Heart left ventricle (tissue), 16 donors: ENCODE measurements at regions not wholly inside any gene's neighbourhood (a gene's known extent, or its start where the extent isn't known, plus 50 kb on each side); places are given as distances from the start of the nearest gene placed in this dataset.

ENCODE experiments used
- ATAC-seq, 4 donors: fragments of 200-7000 bp; cut with Tn5 transposase; one replicate each; pipeline ENCODE4 v1.9.1; 2020 to 2022; ENCODE audit warnings: moderate library complexity in 4 of 4, mild to moderate bottlenecking in 3 of 4, moderate number of reproducible peaks in 1 of 4
- DNase-seq, 5 donors: peaks; one replicate each; pipeline ENCODE4 v3.0.0-alpha.2; 2020
- H3K27ac ChIP-seq, 12 donors: fragments of 200-600 bp; sonication (generic) in 4 of 12; one replicate each; pipeline versions ENCODE4 v1.5.0 to v1.8.0; 2016 to 2022; ENCODE audit warnings: mild to moderate bottlenecking in 2 of 12
- H3K27me3 ChIP-seq, 9 donors: fragments of 200-600 bp; sonication (generic) in 2 of 9; one replicate each; pipeline versions ENCODE4 v1.5.1 to v1.8.0; 2016 to 2022; ENCODE audit warnings: mild to moderate bottlenecking in 3 of 9
- H3K36me3 ChIP-seq, 9 donors: fragments of 200-600 bp; sonication (generic) in 2 of 9; one replicate each; pipeline versions ENCODE4 v1.5.0 to v1.8.0; 2018 to 2022; ENCODE audit warnings: mild to moderate bottlenecking in 2 of 9
- H3K4me1 ChIP-seq, 12 donors: fragments of 200-600 bp; sonication (generic) in 4 of 12; one replicate each; pipeline versions ENCODE4 v1.5.0 to v1.8.0; 2016 to 2022; ENCODE audit warnings: mild to moderate bottlenecking in 3 of 12
- H3K4me3 ChIP-seq, 12 donors: fragments of 200-600 bp; sonication (generic) in 4 of 12; one replicate each; pipeline versions ENCODE4 v1.5.0 to v1.8.0; 2017 to 2022; ENCODE audit warnings: mild to moderate bottlenecking in 9 of 12, moderate library complexity in 4 of 12
- H3K9me3 ChIP-seq, 12 donors: fragments of 200-600 bp; sonication (generic) in 4 of 12; one replicate each; pipeline versions ENCODE4 v1.5.0 to v1.8.0; 2016 to 2022; ENCODE audit warnings: mild to moderate bottlenecking in 1 of 12
- POLR2A ChIP-seq, 2 donors: fragments of 450-650 bp; IDR thresholded peaks; one replicate each; pipeline ENCODE4 v1.6.1; 2017; ENCODE audit warnings: antibody characterized with exemption in 2 of 2, mild to moderate bottlenecking in 2 of 2, moderate library complexity in 2 of 2
- WGBS, 4 donors: extraction: QIAGEN DNeasy Blood & Tissue Kit in 2 of 4; methylation state at CpG; one replicate each; pipeline versions ENCODE4 v1.1.5 to v1.1.7; 2013 to 2018; 5-methylcytosine and 5-hydroxymethylcytosine counted together
- intact Hi-C, 10 donors: fragments of 100-400 bp; cut with DNase I; formaldehyde crosslinking; loops; one replicate each; pipeline versions ENCODE4 v1.11.1 to v1.14.2; 2022
- TF ChIP-seq, protein P1 (sequence below), 12 donors: fragments of 200-600 bp; sonication (generic) in 4 of 12; IDR thresholded peaks; one replicate each; pipeline versions ENCODE4 v1.5.0 to v1.8.0; 2018 to 2022; ENCODE audit warnings: antibody characterized with exemption in 12 of 12, mild to moderate bottlenecking in 5 of 12
- donor health status: ischemic (EF 13 %, LVEDD 7.1; RV severe dilation, severe dysfunction).
- donor health status: healthy with polysubstance abuse.
- donor health status: DM: no; HTN: yes; CAD: no.
- donor health status: DM: no; HTN: no; CAD: no.
- donor health status: ischemic (EF 25% LVEDD 6.9; RV normal size, moderate dysfunction).
- donor health status: ischemic (EF 25% LVEDD 5.7; RV mildly dilated, moderate dysfunction).
- donor health status: healthy.
- donor health status: DM: yes; HTN: yes; CAD: no.
- donor health status: ischemic (EF 35%, LVEDD 5.7; RV mildly dilated, moderate dysfunction).
- donor health status: nonischemic (EF 11% LVEDD 7.7; RV severe dilation, severe dysfunction).
- donor health status: DM: yes; HTN: yes; CAD: no.
- donor health status: PGD.
- donor health status: ischemic (EF 29% LVEDD 5.4; RV normal size, mild dysfunction).
- donor health status: nonischemic (EF 23%, LVEDD 6.1; RV moderate dilation, normal function).

DNA sequence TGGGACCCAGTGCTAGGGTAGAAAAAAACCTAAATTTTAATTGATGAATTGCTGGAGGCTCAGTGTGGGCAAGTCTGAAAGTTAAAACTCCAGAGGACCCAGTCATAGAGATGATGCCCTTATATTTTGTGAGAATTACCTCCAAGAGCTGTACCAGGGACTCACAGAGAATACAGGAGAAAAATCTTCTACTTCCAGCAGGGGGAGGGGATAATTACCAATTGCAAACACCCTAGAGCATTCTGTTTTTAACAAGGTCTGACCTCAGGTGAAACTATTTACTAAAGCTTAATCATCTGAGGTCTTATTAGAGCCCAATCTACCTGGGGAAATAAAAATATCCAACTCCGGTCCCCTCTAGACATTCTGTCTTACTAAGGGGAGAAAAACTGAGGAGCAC, 994.7 kb upstream of the MIR17HG start:
- WGBS, 4 donors = 79 to 93% (median 85%) methylated on average over 1 of the region's 1 CpG
- TF ChIP-seq, protein P1, sequence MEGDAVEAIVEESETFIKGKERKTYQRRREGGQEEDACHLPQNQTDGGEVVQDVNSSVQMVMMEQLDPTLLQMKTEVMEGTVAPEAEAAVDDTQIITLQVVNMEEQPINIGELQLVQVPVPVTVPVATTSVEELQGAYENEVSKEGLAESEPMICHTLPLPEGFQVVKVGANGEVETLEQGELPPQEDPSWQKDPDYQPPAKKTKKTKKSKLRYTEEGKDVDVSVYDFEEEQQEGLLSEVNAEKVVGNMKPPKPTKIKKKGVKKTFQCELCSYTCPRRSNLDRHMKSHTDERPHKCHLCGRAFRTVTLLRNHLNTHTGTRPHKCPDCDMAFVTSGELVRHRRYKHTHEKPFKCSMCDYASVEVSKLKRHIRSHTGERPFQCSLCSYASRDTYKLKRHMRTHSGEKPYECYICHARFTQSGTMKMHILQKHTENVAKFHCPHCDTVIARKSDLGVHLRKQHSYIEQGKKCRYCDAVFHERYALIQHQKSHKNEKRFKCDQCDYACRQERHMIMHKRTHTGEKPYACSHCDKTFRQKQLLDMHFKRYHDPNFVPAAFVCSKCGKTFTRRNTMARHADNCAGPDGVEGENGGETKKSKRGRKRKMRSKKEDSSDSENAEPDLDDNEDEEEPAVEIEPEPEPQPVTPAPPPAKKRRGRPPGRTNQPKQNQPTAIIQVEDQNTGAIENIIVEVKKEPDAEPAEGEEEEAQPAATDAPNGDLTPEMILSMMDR (IDR thresholded peaks at IDR 0.05) = no peak
- no peak for TF ChIP-seq POLR2A (IDR thresholded peaks at IDR 0.05)
- Histone ChIP-seq H3K27me3 (no peaks in the 10 kb centered on the region), H3K9me3 (peaks cover 0 to 6% (median 0%) of the 10 kb centered on the region in 12 donors), H3K36me3 (no peaks in the 10 kb centered on the region), H3K4me1 (no peaks in the 10 kb centered on the region), H3K27ac (no peak overlapping the region), H3K4me3 (no peak overlapping the region)
- DNase-seq (no peak), ATAC-seq (no peak)
- intact Hi-C loops = no loop called here

DNA sequence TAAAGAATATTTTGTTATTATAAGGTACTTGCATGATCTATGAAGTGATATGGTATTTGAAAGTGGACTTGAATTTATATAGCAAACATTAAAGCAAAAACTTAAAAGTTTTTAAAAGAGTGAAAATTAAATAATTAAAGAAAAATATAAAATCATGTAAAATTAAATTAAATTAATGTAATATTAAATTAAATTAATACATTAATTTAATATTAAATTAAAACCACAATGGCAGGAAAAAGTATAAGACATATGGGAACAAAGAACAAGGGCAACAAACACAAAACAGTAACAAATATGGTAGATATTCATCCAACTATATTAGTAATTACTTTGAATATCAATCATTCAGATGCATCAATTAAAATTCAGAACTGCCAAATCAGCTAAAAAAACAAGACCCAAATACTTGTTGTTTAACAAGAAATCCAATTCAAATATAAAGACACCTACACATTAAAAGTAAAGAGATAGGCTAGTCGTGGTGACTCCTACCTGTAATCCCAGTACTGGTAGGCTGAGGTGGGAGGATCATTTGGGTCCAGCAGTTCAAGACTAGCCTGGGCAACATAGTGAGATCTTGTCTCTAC, 992.2 kb upstream of the MIR17HG start:
- Histone ChIP-seq H3K27ac (no peak overlapping the region), H3K36me3 (no peaks in the 10 kb centered on the region), H3K27me3 (no peaks in the 10 kb centered on the region), H3K4me3 (no peak overlapping the region), H3K9me3 (peaks cover 0 to 6% (median 0%) of the 10 kb centered on the region in 12 donors), H3K4me1 (no peaks in the 10 kb centered on the region)
- WGBS, 4 donors = 76 to 90% (median 80%) methylated on average over 1 of the region's 1 CpG
- no peak for ATAC-seq
- no peak for DNase-seq
- no peak for TF ChIP-seq POLR2A (IDR thresholded peaks at IDR 0.05)
- TF ChIP-seq, protein P1 (IDR thresholded peaks at IDR 0.05) = no peak
- intact Hi-C loops = no loop called here

DNA sequence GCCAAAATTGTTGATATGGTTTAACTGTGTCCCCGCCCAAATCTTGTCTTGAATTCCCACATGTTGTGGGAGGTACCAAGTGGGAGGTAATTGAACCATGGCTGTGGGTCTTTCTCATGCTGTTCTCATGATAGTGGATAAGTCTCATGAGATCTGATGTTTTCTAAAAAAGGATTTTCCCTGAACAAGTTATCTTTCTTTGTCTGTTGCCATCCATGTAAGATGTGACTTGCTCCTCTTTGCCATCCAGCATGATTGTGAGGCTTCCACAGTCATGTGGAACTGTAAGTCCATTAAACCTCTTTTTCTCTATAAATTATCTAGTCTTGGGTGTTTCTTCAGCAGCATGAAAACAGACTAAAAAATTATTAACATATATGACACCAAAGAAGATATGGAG, 986.7 kb upstream of the MIR17HG start:
- no peaks in the 10 kb centered on the region for H3K36me3 ChIP-seq
- no peak overlapping the region for H3K27ac ChIP-seq
- H3K27me3 ChIP-seq = no peaks in the 10 kb centered on the region
- DNase-seq = no peak
- intact Hi-C loops = loop anchor here in 3 of 10 donors (10.0 kb wide), 2 partner anchors 276 to 406 kb away; no protein-coding TSS in a partner anchor
- no peak overlapping the region for H3K4me3 ChIP-seq
- ATAC-seq = no peak
- no peaks in the 10 kb centered on the region for H3K4me1 ChIP-seq
- H3K9me3 ChIP-seq = peaks cover 0 to 5% (median 0%) of the 10 kb centered on the region in 12 donors
- WGBS, 4 donors = 64 to 85% (median 77%) methylated on average over 1 of the region's 1 CpG
- TF ChIP-seq, protein P1 (IDR thresholded peaks at IDR 0.05) = no peak
- no peak for TF ChIP-seq POLR2A (IDR thresholded peaks at IDR 0.05)

DNA sequence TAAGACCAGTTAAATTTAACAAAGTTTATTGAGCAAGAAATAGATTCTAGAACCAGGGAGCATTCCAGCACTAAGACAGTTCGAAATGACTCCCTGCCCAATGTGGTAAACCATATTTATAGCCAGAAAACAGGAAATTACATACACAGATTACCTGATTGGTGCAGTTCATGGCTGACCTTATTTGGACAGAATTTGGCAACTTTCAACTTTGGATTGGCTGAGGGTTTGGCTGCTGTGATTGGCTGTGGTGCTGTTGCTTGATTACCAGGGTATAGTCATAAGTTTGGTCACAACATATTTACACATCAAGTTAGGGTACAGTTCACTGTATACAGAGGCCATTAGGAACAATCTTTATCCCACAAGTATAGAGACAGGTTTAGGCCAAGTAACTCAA, 984.8 kb upstream of the MIR17HG start:
- Histone ChIP-seq H3K36me3 (no peaks in the 10 kb centered on the region), H3K27me3 (no peaks in the 10 kb centered on the region), H3K27ac (no peak overlapping the region), H3K4me3 (no peak overlapping the region), H3K4me1 (no peaks in the 10 kb centered on the region), H3K9me3 (peaks cover 0 to 4% (median 0%) of the 10 kb centered on the region in 12 donors)
- no peak for TF ChIP-seq POLR2A (IDR thresholded peaks at IDR 0.05)
- TF ChIP-seq, protein P1 (IDR thresholded peaks at IDR 0.05) = no peak
- ATAC-seq = no peak
- intact Hi-C loops = loop anchor here in 3 of 10 donors (10.0 kb wide), 2 partner anchors 278 to 408 kb away; no protein-coding TSS in a partner anchor
- DNase-seq = no peak
- 52 to 69% (median 63%) methylated on average over 1 of the region's 1 CpG for WGBS, 4 donors
